Activated B cell treated with CpG ODN at 0.5 μM for 24 hours (primary cell): ENCODE measurements at regions not wholly inside any gene's neighbourhood (a gene's known extent, or its start where the extent isn't known, plus 50 kb on each side); places are given as distances from the start of the nearest gene placed in this dataset.
"Not testable (repeated sequence)": the region's sequence is repeated elsewhere in the genome, so short reads cannot be mapped to it uniquely, and the experiment has no call there.

Experiments used
- ATAC-seq: fragments of 200-7000 bp; cut with Tn5 transposase; one replicate; pipeline ENCODE4 v1.10.0; 2021; ENCODE audit warnings: low read depth, mild to moderate bottlenecking, moderate library complexity
- CTCF ChIA-PET: fragments of 350-600 bp; sonication (Branson Sonifier 250); formaldehyde crosslinking; loops from one replicate; lab custom pipeline; 2021; ENCODE audit warnings: antibody characterized with exemption; lab: Charles Lee
- POLR2A ChIA-PET: fragments of 350-600 bp; sonication (Branson Sonifier 250); formaldehyde crosslinking; loops from one replicate; lab custom pipeline; 2021; ENCODE audit warnings: antibody characterized with exemption; lab: Charles Lee
- DNase-seq: peaks from one replicate; pipeline ENCODE4 v3.0.0; 2022
- H3K27ac Mint-ChIP-seq: one replicate; pipeline ENCODE4 v1.8.0; 2020; ENCODE audit warnings: mixed read lengths
- H3K27me3 Mint-ChIP-seq: one replicate; pipeline ENCODE4 v1.8.0; 2021; ENCODE audit warnings: mixed read lengths
- H3K36me3 Mint-ChIP-seq: one replicate; pipeline ENCODE4 v1.8.0; 2021; ENCODE audit warnings: low read depth, mixed read lengths
- H3K4me1 Mint-ChIP-seq: one replicate; pipeline ENCODE4 v1.8.0; 2021; ENCODE audit warnings: mixed read lengths
- H3K4me3 Mint-ChIP-seq: one replicate; pipeline ENCODE4 v1.8.0; 2020; ENCODE audit warnings: mild to moderate bottlenecking, mixed read lengths
- H3K9me3 Mint-ChIP-seq: one replicate; pipeline ENCODE4 v1.8.0; 2020; ENCODE audit warnings: mixed read lengths
- intact Hi-C: fragments of 100-400 bp; cut with micrococcal nuclease; formaldehyde crosslinking; loops from one replicate; pipeline ENCODE4 v1.15.1; 2024
- TF ChIP-seq, protein P1 (sequence below): fragments of 200-600 bp; IDR thresholded peaks from one replicate; pipeline ENCODE4 v1.8.0; 2022; ENCODE audit warnings: antibody characterized with exemption, mild to moderate bottlenecking

DNA sequence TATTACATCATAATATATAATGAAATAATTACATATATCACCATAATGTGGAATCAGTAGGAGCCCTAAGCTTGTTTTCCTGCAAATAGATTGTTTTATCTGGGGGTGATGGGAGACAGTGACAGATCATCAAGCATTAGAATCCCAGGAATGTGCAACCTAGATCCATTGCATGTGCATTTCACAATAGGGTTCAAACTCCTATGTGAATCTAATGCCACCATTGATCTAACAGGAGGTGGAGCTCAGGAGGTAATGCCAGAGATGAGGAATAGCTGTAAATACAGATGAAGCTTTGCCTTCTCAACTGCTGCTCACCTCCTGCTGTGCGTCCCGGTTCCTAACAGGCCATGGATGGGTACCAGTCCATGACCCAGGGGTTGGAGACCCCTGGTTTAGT lies 63.8 kb upstream of the CHORDC1 start:
- H3K36me3 Mint-ChIP-seq: no peaks in the 10 kb centered on the region
- CTCF ChIA-PET: no interaction called here
- no peaks in the 10 kb centered on the region for H3K9me3 Mint-ChIP-seq
- H3K4me1 Mint-ChIP-seq: no peaks in the 10 kb centered on the region
- TF ChIP-seq, protein P1, sequence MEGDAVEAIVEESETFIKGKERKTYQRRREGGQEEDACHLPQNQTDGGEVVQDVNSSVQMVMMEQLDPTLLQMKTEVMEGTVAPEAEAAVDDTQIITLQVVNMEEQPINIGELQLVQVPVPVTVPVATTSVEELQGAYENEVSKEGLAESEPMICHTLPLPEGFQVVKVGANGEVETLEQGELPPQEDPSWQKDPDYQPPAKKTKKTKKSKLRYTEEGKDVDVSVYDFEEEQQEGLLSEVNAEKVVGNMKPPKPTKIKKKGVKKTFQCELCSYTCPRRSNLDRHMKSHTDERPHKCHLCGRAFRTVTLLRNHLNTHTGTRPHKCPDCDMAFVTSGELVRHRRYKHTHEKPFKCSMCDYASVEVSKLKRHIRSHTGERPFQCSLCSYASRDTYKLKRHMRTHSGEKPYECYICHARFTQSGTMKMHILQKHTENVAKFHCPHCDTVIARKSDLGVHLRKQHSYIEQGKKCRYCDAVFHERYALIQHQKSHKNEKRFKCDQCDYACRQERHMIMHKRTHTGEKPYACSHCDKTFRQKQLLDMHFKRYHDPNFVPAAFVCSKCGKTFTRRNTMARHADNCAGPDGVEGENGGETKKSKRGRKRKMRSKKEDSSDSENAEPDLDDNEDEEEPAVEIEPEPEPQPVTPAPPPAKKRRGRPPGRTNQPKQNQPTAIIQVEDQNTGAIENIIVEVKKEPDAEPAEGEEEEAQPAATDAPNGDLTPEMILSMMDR: no peak
- H3K27ac Mint-ChIP-seq: no peak overlapping the region
- POLR2A ChIA-PET: no interaction called here
- no peak for ATAC-seq
- no peak overlapping the region for H3K4me3 Mint-ChIP-seq
- no peaks in the 10 kb centered on the region for H3K27me3 Mint-ChIP-seq
- intact Hi-C loops: no loop called here
- DNase-seq: no peak

DNA sequence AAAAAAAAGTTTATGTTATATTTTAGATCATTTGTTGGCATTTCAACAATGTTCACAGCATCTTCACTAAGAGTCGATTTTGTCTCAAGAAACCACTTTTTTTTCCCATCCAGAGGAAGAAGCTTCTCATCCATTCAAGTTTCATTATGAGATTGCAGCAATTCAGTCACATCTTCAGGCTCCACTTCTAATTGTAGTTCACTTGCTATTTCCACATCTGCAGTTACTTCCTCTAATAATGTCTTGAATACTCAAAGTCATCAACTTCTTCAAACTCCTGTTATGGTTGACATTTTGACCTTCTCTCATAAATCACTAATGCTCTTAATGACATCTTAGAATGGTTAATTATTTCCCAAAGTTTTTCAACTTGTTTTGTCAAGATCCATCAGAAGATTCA lies 61.3 kb upstream of the CHORDC1 start:
- TF ChIP-seq, protein P1: no peak
- ChIA-PET POLR2A (no interaction called here), CTCF (no interaction called here)
- no peaks in the 10 kb centered on the region for H3K36me3 Mint-ChIP-seq
- DNase-seq (no peak), ATAC-seq (no peak)
- no peaks in the 10 kb centered on the region for H3K9me3 Mint-ChIP-seq
- H3K4me1 Mint-ChIP-seq: no peaks in the 10 kb centered on the region
- H3K27me3 Mint-ChIP-seq: no peaks in the 10 kb centered on the region
- intact Hi-C loops: no loop called here
- H3K4me3 Mint-ChIP-seq: no peak overlapping the region
- no peak overlapping the region for H3K27ac Mint-ChIP-seq

DNA sequence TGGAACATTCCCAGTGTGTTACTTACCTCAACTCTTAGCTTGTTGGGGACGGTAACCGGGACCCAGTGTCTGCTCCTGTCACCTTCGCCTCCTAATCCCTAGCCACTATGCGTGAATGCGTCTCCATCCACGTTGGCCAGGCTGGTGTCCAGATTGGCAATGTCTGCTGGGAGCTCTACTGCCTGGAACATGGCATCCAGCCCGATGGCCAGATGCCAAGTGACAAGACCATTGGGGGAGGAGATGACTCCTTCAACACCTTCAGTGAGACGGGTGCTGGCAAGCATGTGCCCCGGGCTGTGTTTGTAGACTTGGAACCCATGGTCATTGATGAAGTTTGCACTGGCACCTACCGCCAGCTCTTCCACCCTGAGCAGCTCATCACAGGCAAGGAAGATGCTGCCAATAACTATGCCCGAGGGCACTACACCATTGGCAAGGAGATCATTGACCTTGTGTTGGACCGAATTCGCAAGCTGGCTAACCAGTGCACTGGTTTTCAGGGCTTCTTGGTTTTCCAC lies 59.8 kb upstream of the CHORDC1 start:
- CTCF ChIA-PET, H3K27ac Mint-ChIP-seq, H3K9me3 Mint-ChIP-seq, POLR2A ChIA-PET, ATAC-seq, H3K4me3 Mint-ChIP-seq, H3K36me3 Mint-ChIP-seq, DNase-seq, H3K27me3 Mint-ChIP-seq, intact Hi-C loops, H3K4me1 Mint-ChIP-seq: not testable (repeated sequence)

DNA sequence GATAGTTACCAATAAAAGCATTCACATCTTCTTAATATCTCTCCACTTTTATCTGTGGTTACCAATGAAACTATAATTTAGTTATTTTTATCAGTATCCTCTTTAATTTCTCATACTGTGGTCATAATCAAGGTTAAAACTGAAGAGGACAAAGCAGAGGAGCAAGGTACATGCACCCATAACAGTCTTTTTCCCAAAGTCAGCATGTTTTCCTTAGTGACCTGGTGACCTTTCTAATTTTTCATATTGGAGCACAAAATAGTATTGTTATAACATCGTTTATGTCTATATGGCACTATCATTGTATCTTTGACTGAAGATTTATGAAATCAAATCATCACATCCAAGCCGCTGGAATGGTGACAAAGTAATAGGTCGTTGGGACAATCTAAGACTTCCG lies 51.5 kb upstream of the CHORDC1 start:
- Mint-ChIP-seq H3K27ac (no peak overlapping the region), H3K4me3 (no peak overlapping the region), H3K9me3 (peaks cover 6% of the 10 kb centered on the region), H3K27me3 (no peaks in the 10 kb centered on the region), H3K4me1 (no peaks in the 10 kb centered on the region), H3K36me3 (no peaks in the 10 kb centered on the region)
- DNase-seq (no peak), ATAC-seq (no peak)
- TF ChIP-seq, protein P1: no peak
- intact Hi-C loops: no loop called here
- POLR2A ChIA-PET: no interaction called here
- CTCF ChIA-PET: interaction anchor here (0.9 kb wide), 1 partner anchor 14 kb away, joined by 3 read pairs; no protein-coding TSS in a partner anchor
